AG10803 (cell line): ENCODE measurements at regions not wholly inside any gene's neighbourhood (a gene's known extent, or its start where the extent isn't known, plus 50 kb on each side); places are given as distances from the start of the nearest gene placed in this dataset.
"Not testable (repeated sequence)": the region's sequence is repeated elsewhere in the genome, so short reads cannot be mapped to it uniquely, and the experiment has no call there.

Source experiments
- DNase-seq: peaks from one replicate; pipeline ENCODE4 v3.0.0; 2010; ENCODE audit warnings: low read depth
- H3K4me3 ChIP-seq: 2 replicates; pipeline ENCODE4 v1.5.1; 2011; ENCODE audit warnings: mild to moderate bottlenecking, low read length, control low read depth
- TF ChIP-seq, protein P1 (sequence below): conservative IDR thresholded peaks from 2 replicates; pipeline ENCODE4 v1.5.1; 2011; ENCODE audit warnings: mild to moderate bottlenecking, low read length, control low read depth, inconsistent platforms

DNA sequence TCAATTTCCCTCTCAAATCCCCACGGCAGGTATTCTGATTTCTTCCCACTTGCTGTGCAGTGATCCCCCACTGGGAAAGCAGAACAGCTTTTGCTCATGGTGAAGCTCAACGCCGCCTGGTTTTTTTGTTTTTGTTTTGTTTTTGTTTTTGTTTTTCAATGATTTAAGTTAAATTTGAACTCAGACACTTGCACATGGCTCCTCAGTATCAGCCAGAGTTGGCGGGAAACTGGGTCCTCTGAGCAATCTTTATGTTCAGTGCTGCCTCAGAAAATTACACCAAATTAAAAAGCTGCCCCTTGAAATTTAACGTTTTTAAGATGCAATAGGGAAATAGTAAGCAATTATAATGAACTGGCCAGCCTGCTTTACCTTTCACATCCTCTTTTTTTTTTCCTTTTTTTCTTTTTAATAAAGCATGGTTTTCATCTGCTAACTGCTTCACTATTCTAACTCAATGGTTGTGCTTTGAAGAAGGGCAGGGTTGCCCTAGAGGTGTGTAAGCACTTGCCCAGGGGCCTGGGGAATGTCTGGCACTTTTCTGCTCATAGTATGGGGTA is 277.0 kb upstream of the HNRNPA3 start:
- no peak overlapping the region for H3K4me3 ChIP-seq
- no peak for DNase-seq
- TF ChIP-seq, protein P1, sequence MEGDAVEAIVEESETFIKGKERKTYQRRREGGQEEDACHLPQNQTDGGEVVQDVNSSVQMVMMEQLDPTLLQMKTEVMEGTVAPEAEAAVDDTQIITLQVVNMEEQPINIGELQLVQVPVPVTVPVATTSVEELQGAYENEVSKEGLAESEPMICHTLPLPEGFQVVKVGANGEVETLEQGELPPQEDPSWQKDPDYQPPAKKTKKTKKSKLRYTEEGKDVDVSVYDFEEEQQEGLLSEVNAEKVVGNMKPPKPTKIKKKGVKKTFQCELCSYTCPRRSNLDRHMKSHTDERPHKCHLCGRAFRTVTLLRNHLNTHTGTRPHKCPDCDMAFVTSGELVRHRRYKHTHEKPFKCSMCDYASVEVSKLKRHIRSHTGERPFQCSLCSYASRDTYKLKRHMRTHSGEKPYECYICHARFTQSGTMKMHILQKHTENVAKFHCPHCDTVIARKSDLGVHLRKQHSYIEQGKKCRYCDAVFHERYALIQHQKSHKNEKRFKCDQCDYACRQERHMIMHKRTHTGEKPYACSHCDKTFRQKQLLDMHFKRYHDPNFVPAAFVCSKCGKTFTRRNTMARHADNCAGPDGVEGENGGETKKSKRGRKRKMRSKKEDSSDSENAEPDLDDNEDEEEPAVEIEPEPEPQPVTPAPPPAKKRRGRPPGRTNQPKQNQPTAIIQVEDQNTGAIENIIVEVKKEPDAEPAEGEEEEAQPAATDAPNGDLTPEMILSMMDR = no peak

DNA sequence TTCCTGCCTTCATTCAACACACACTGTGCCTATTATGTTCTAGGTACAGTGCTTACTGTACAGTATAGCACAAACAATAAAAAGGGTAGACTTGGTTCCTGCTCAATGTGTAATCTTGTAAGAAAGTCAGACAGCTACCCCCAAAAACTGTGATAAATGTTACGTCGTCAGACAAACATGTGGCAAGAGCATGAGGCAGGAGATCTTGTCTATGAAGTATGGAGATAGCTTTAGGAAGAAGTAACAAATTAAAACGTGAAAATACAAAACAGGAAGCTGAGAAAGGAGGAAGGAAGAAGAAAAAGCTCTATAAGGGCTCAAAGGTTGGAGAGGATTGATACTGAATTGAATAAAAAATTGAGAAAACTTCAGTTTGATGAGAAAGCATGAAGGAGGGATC is 276.2 kb upstream of the HNRNPA3 start:
- DNase-seq = no peak
- H3K4me3 ChIP-seq = no peak overlapping the region
- TF ChIP-seq, protein P1 = no peak

DNA sequence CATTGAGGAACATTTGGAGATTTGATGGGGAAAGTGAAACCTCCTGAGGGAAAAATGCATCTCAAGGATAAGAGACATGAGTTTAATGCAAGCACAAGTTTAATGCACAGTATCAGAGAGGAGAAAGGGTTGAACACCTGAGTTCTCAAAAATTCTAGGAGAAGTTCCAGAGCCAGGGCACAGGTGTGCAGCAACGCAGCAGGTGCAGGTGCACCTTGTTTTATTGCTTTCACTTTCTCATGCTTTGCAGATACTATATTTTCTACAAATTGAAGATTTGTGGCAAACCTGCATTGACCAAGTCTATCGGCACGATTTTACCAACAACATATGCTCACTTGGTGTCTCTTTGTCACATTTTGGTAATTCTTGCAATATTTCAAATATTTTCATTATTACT is 267.6 kb upstream of the HNRNPA3 start:
- TF ChIP-seq, protein P1 = no peak
- DNase-seq = no peak
- H3K4me3 ChIP-seq = no peak overlapping the region

DNA sequence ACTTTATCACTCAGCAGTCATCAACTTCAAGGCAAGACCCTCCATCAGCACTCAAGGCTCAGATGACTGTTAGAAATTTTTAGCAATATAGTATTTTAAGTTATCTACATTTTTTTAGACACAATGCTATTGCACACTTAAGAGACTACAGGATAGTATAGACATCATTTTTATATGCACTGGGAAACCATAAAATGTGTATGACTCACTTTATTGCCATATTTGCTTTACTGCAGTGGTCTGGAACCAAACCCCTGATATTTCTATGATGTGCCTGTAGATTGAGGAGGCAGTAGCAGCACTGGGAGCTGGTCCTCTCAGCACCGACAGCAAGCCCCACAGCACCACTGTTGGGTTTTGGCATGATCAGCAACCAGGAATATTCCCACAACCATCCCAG is 264.8 kb upstream of the HNRNPA3 start:
- DNase-seq = no peak
- H3K4me3 ChIP-seq = no peak overlapping the region
- TF ChIP-seq, protein P1 = no peak

DNA sequence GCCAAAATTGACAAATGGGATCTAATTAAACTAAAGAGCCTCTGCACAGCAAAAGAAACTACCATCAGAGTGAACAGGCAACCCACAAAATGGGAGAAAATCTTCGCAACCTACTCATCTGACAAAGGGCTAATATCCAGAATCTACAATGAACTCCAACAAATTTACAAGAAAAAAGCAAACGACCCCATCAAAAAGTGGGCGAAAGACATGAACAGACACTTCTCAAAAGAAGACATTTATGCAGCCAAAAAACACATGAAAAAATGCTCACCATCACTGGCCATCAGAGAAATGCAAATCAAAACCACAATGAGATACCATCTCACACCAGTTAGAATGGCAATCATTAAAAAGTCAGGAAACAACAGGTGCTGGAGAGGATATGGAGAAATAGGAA is 261.4 kb upstream of the HNRNPA3 start:
- not testable (repeated sequence) for DNase-seq

DNA sequence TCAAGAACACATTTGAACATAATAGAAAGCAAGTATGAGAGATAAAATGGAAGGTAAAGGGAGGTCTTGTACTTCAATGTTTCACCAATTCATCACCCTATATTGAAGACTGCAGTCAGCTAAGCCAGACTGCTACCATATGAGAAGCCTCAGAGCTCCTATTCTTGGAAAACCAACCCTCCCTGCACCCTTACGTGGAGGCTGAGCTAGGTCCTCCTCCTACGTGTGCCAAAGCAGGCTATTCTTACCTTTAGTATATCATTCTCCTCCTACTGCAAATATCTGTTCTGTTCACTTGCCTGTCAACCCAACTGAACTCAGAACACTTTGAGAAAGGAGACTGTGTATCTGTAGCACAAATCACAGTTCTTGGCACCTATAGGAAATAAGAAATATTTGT is 255.8 kb upstream of the HNRNPA3 start:
- no peak overlapping the region for H3K4me3 ChIP-seq
- TF ChIP-seq, protein P1 = no peak
- no peak for DNase-seq

More for the DNA sequence above, 261.4 kb upstream of the HNRNPA3 start:
- not testable (repeated sequence) for H3K4me3 ChIP-seq

DNA sequence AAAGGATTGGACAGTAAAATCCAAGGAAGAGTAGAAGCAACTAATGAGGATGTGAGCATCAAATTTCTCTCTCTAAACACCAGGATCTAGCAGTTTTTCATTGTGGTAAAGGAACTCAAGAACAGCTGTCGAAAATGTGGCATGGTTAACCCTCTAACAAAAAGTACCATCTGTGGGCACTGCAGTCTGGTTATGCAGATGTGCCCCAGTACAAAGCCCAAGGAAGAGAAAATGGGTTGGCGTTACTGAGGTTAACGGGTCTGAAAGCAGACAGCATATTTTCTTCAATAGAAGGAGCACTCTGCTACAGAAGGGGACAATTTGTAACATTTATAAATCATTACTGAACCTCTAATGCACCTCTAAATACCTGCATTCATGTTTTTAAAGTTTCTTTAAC is 253.0 kb upstream of the HNRNPA3 start:
- H3K4me3 ChIP-seq = no peak overlapping the region
- TF ChIP-seq, protein P1 = no peak
- DNase-seq = no peak

DNA sequence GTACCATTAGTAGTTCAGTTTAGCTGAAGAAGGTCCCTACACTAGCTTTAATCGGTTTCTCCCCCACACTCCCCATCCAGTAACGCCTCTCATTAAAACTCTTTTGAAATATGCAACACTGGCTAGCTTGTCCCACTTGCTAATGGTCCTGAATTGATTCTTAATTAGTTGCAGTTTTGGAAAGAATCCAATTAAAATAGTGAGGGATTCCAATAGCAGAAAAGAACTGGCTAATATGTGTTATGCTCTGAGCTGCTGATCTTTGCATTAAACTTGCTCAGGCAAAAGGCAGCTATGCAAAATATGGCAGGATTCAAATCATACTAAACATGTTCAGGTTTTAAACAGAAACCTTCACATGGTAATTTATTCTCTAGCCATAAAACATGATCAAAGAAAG is 252.5 kb upstream of the HNRNPA3 start:
- no peak for DNase-seq
- TF ChIP-seq, protein P1 = no peak
- no peak overlapping the region for H3K4me3 ChIP-seq
